Thoracic aorta (tissue), 2 donors: ENCODE measurements at regions not wholly inside any gene's neighbourhood (a gene's known extent, or its start where the extent isn't known, plus 50 kb on each side); places are given as distances from the start of the nearest gene placed in this dataset.

Experiments
- ATAC-seq: fragments of 150-250 bp; one replicate; pipeline ENCODE4 v1.8.0; 2017; ENCODE audit warnings: low read depth; ENCODE audit not compliant: insufficient number of reproducible peaks, low FRiP score
- DNase-seq: peaks from one replicate; pipeline ENCODE4 v3.0.0-alpha.2; 2020; ENCODE audit warnings: low spot score
- H3K27ac ChIP-seq, 2 donors: fragments of 200-600 bp; sonication (generic); 1 replicate in 1 of 2; 2 replicates in 1 of 2; pipeline ENCODE4 v1.5.1; 2016; ENCODE audit warnings: mild to moderate bottlenecking in 2 of 2, moderate library complexity in 2 of 2
- H3K27me3 ChIP-seq: fragments of 200-600 bp; sonication (generic); replicated peaks from 2 replicates; pipeline ENCODE4 v1.6.0; 2016; ENCODE audit warnings: mild to moderate bottlenecking; ENCODE audit not compliant: insufficient read depth
- H3K36me3 ChIP-seq: fragments of 200-600 bp; sonication (generic); one replicate; pipeline ENCODE4 v1.5.1; 2016
- H3K4me1 ChIP-seq, 2 donors: fragments of 200-600 bp; sonication (generic); 1 replicate in 1 of 2; 2 replicates in 1 of 2; pipeline versions ENCODE4 v1.5.1 to v1.6.0; 2016; ENCODE audit warnings: low read depth in 2 of 2, mild to moderate bottlenecking in 1 of 2; ENCODE audit not compliant: control insufficient read depth in 1 of 2
- H3K4me3 ChIP-seq: fragments of 200-600 bp; sonication (generic); 2 replicates; pipeline ENCODE4 v1.5.1; 2016; ENCODE audit warnings: mild to moderate bottlenecking
- H3K9me3 ChIP-seq: fragments of 200-600 bp; sonication (generic); 2 replicates; pipeline ENCODE4 v1.5.1; 2016
- TF ChIP-seq, protein P1 (sequence below): fragments of 200-600 bp; sonication (generic); IDR thresholded peaks from one replicate; pipeline ENCODE4 v1.5.1; 2019; ENCODE audit warnings: antibody characterized with exemption

DNA sequence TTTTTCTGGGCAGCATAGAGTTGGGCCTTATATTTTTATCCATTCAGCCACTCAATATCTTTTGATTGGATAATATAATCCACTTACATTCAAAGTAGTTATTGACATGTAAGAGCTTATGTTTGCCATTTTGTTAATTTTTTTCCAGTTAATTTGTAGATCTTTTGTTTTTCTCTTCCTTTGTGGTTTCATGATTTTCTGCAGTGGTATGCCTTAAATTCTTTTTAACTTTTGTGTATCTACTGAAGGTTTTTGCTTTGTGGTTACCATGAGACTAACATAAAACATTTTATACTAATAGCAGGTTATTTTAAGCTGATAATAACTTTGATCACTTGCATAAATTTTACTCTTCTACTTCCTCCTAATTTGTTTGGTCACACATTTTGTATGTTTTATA, 140.8 kb upstream of the GATB start:
- Histone ChIP-seq H3K36me3 (no peaks in the 10 kb centered on the region), H3K27ac (no peak overlapping the region), H3K27me3 (no peaks in the 10 kb centered on the region), H3K4me3 (no peak overlapping the region), H3K9me3 (no peaks in the 10 kb centered on the region), H3K4me1 (no peaks in the 10 kb centered on the region)
- ATAC-seq (no peak), DNase-seq (no peak)
- TF ChIP-seq, protein P1, sequence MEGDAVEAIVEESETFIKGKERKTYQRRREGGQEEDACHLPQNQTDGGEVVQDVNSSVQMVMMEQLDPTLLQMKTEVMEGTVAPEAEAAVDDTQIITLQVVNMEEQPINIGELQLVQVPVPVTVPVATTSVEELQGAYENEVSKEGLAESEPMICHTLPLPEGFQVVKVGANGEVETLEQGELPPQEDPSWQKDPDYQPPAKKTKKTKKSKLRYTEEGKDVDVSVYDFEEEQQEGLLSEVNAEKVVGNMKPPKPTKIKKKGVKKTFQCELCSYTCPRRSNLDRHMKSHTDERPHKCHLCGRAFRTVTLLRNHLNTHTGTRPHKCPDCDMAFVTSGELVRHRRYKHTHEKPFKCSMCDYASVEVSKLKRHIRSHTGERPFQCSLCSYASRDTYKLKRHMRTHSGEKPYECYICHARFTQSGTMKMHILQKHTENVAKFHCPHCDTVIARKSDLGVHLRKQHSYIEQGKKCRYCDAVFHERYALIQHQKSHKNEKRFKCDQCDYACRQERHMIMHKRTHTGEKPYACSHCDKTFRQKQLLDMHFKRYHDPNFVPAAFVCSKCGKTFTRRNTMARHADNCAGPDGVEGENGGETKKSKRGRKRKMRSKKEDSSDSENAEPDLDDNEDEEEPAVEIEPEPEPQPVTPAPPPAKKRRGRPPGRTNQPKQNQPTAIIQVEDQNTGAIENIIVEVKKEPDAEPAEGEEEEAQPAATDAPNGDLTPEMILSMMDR: no peak

DNA sequence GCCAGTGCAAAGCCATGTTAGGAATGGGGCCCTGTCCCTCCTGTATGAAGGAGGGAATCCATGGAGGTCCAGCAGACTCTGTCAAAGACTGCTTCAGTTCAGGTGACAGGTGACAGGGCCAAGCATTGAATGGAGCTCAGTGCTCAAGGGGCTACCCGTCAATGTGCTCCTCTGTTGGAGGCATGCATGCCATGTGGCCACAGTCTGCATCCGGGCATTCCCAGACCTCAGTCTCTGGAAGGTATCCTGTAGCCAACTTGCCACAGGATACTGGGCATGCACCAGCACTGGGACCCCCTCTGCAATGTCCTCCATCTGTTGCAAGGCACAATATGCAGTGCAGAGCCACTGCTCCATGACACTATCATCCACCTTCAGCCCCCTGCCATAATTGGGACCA, 136.1 kb upstream of the GATB start:
- TF ChIP-seq, protein P1: no peak
- no peak for ATAC-seq
- Histone ChIP-seq H3K27me3 (no peaks in the 10 kb centered on the region), H3K4me3 (no peak overlapping the region), H3K9me3 (no peaks in the 10 kb centered on the region), H3K27ac (no peak overlapping the region), H3K36me3 (no peaks in the 10 kb centered on the region), H3K4me1 (peaks cover 0 to 2% of the 10 kb centered on the region in 2 donors)
- DNase-seq: no peak

DNA sequence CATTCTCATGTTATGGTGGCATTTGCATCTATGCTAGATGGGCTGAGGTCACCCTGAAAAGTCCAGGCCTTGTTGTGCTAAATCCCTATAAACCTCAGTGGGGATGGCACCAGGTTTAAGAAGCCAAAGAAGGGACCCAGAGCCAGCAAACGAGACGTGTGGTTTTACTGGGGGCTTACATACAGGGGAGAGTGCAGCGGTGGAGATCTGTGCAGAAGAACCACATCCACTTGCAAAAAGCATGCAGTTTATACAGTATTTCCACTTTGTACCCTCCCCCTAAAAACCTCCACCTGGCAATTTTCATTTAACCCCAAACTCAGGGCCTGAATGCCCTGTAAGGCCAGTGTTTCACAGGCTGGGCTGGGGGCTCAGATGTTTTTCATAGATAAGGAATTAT, 134.9 kb upstream of the GATB start:
- Histone ChIP-seq H3K27ac (no peak overlapping the region), H3K27me3 (no peaks in the 10 kb centered on the region), H3K36me3 (no peaks in the 10 kb centered on the region), H3K4me1 (peaks cover 0 to 7% of the 10 kb centered on the region in 2 donors), H3K4me3 (no peak overlapping the region), H3K9me3 (no peaks in the 10 kb centered on the region)
- ATAC-seq (no peak), DNase-seq (no peak)
- TF ChIP-seq, protein P1: no peak

DNA sequence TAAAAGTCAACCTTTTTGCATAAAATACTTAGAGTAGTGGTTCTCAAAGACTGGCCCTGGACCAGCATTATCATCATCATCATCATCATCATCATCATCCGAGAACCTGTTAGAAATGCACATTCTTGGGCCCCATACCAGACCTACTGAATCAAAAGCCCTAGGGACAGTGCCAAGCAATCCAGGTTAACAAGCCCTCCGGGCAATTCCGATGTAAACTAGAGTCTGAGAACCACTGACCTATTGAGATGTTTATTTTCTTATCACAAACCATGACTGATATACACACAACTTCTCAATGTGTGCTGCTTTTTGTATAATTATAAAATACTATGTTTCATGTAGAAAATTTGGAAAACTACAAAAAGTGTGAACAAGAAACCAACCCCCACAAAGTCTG, 133.4 kb upstream of the GATB start:
- Histone ChIP-seq H3K27me3 (no peaks in the 10 kb centered on the region), H3K4me3 (no peak overlapping the region), H3K36me3 (no peaks in the 10 kb centered on the region), H3K27ac (no peak overlapping the region), H3K9me3 (no peaks in the 10 kb centered on the region), H3K4me1 (peaks cover 0 to 7% of the 10 kb centered on the region in 2 donors)
- DNase-seq (no peak), ATAC-seq (no peak)
- TF ChIP-seq, protein P1: no peak

DNA sequence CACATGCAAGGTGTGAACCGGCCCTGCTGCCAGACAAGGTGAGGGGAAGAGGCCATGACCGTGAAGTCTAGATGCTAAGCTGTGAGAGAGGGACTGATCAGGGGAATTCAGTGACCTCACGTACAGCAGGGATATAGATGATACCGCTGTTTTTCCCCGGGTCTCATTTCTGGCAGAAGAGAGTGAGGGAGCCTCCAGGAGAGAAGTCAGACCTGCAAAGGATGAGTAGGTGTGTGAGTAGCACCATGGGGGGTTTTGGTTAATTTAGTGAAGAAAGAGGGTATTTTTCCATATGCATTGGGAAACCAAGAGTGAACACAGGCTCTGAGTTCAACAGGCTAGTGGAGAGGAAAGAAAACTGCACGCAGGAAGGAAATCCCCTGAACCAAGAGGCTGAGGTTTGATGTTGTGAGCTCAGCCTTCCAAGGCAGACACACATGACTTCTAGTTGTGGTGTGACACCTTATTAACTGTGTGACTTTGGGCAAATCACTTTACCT, 127.6 kb upstream of the GATB start:
- Histone ChIP-seq H3K27me3 (no peaks in the 10 kb centered on the region), H3K4me1 (peaks cover 0 to 19% of the 10 kb centered on the region in 2 donors), H3K27ac (peak overlapping the region in 1 of 2 donors; percentile 65), H3K4me3 (no peak overlapping the region), H3K36me3 (no peaks in the 10 kb centered on the region), H3K9me3 (no peaks in the 10 kb centered on the region)
- TF ChIP-seq, protein P1: no peak
- DNase-seq (no peak), ATAC-seq (no peak)
